GM18951 (cell line): ENCODE measurements at regions not wholly inside any gene's neighbourhood (a gene's known extent, or its start where the extent isn't known, plus 50 kb on each side); places are given as distances from the start of the nearest gene placed in this dataset.

Experiments
- POLR2A ChIP-seq: IDR thresholded peaks from 4 replicates; pipeline ENCODE4 v1.6.1; 2011; ENCODE audit warnings: mild to moderate bottlenecking; ENCODE audit not compliant: insufficient read length, insufficient read depth; ENCODE audit errors: extremely low read depth
- in situ Hi-C: fragments of 300-500 bp; cut with MboI; formaldehyde crosslinking; loops from one replicate; pipeline ENCODE4 v1.12.0; 2022; ENCODE audit warnings: low sequenced_read_pairs, mixed read lengths, inconsistent platforms; ENCODE audit not compliant: unreplicated experiment

- in situ Hi-C loops: no loop called here
- no peak for TF ChIP-seq POLR2A
Observed at GRCh38 chr1:245054507-245055270, 100.1 kb upstream of the KIF26B start.

- in situ Hi-C loops: no loop called here
- no peak for TF ChIP-seq POLR2A
Observed at GRCh38 chr1:245054105-245054504, 100.7 kb upstream of the KIF26B start.

GRCh38 chr1:245052258-245052657 is 102.5 kb upstream of the KIF26B start:
- in situ Hi-C loops: no loop called here
- TF ChIP-seq POLR2A: no peak

DNA sequence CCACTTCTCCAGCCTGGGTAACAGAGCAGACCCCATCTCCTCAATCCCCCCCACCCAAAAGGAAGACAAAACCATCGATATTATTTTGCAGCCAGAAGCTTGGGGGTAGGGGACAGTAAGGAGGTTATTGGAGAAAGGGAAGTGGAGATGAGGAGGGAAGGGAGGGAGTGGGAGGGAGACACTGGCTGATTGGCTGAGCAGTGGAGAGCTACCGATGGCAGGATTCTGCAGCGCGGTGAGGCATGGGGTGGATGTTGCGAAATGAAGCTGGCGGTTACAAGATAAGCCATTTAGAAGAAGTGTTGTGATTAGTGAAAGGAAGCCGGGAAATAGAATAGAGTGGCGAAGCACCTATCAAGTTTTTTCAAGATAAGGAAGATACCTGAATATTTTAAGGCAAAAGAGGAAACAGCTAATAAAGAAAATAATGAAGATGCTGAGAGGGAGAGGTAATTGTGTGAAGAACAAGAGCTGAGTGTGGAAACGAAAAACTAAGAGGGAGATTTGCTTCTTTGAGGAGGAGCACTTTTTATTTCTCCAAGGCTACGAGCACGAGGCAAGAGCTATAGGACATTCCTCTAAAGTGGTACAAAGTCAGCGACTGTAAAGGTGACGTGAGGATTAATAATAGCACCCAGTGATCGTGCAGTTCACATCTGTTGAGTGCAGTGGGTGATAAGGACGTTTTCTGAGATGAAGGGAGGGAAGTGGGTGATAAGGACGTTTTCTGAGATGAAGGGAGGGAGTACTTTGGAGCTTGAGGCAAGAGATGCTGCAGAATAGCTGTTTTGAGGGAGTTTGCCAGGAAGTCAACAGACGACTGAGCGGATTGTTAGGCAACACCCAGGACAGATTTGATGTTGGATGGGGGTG is 103.2 kb upstream of the KIF26B start:
- in situ Hi-C loops: no loop called here
- TF ChIP-seq POLR2A: no peak

- no peak for TF ChIP-seq POLR2A
- in situ Hi-C loops: loop anchor here (10.0 to 25.0 kb wide), 3 partner anchors 184 to 442 kb away; partner anchors contain the start of gene HNRNPU
Observed at GRCh38 chr1:245046769-245047168, 108.0 kb upstream of the KIF26B start.

GRCh38 chr1:245046315-245046714 is 108.5 kb upstream of the KIF26B start:
- in situ Hi-C loops: loop anchor here (10.0 to 25.0 kb wide), 3 partner anchors 184 to 442 kb away; partner anchors contain the start of gene HNRNPU
- no peak for TF ChIP-seq POLR2A

- no peak for TF ChIP-seq POLR2A
- in situ Hi-C loops: loop anchor here (10.0 to 25.0 kb wide), 3 partner anchors 183 to 440 kb away; partner anchors contain the start of gene HNRNPU
Observed at GRCh38 chr1:245045087-245045881, 109.5 kb upstream of the KIF26B start.

- no peak for TF ChIP-seq POLR2A
- in situ Hi-C loops: loop anchor here (10.0 to 25.0 kb wide), 3 partner anchors 181 to 439 kb away; partner anchors contain the start of gene HNRNPU
Observed at GRCh38 chr1:245043611-245043940, 111.2 kb upstream of the KIF26B start.

GRCh38 chr1:245041058-245041698 is 113.6 kb upstream of the KIF26B start:
- TF ChIP-seq POLR2A: no peak
- in situ Hi-C loops: loop anchor here (10.0 to 25.0 kb wide), 3 partner anchors 179 to 436 kb away; partner anchors contain the start of gene HNRNPU

- no peak for TF ChIP-seq POLR2A
- in situ Hi-C loops: loop anchor here (25.0 kb wide), 1 partner anchor 177 kb away; the partner anchor contains the start of gene HNRNPU
Observed at GRCh38 chr1:245039196-245039595, 115.6 kb upstream of the KIF26B start.

- in situ Hi-C loops: loop anchor here (25.0 kb wide), 1 partner anchor 174 kb away; the partner anchor contains the start of gene HNRNPU
- no peak for TF ChIP-seq POLR2A
Observed at GRCh38 chr1:245036102-245036501, 118.7 kb upstream of the KIF26B start.

- in situ Hi-C loops: loop anchor here (25.0 kb wide), 1 partner anchor 169 kb away; the partner anchor contains the start of gene HNRNPU
- TF ChIP-seq POLR2A: no peak
Observed at GRCh38 chr1:245031041-245031440, 123.7 kb upstream of the KIF26B start.

- no peak for TF ChIP-seq POLR2A
- in situ Hi-C loops: loop anchor here (25.0 kb wide), 1 partner anchor 164 kb away; the partner anchor contains the start of gene HNRNPU
Observed at GRCh38 chr1:245026247-245026646, 128.5 kb upstream of the KIF26B start.
